Endothelial cell of umbilical vein (primary cell): ENCODE measurements at regions not wholly inside any gene's neighbourhood (a gene's known extent, or its start where the extent isn't known, plus 50 kb on each side); places are given as distances from the start of the nearest gene placed in this dataset.
"Not testable (repeated sequence)": the region's sequence is repeated elsewhere in the genome, so short reads cannot be mapped to it uniquely, and the experiment has no call there.

Experiments used
- BruUV-seq: library from RNA; stranded (reverse); fragments of 400-500 nt; replicated peaks from 2 replicates; lab custom pipeline; 2021; lab: Mats Ljungman, UMichigan
- CTCF ChIA-PET: fragments of 300-600, 350-600 bp; sonication (Branson Sonifier 250); formaldehyde crosslinking; loops from one replicate; lab custom pipeline; 2021; ENCODE audit warnings: antibody characterized with exemption, inconsistent platforms; lab: Charles Lee
- POLR2A ChIA-PET: fragments of 300-600, 350-600 bp; sonication (Branson Sonifier 250); formaldehyde crosslinking; loops from one replicate; lab custom pipeline; 2021; ENCODE audit warnings: antibody characterized with exemption, inconsistent platforms; lab: Charles Lee
- DNase-seq: peaks from one replicate; pipeline ENCODE4 v3.0.0-alpha.2; 2011; ENCODE audit warnings: low read depth, low spot score
- FAIRE-seq: peaks from 2 replicates; lab custom pipeline; 2011; peaks lifted over from hg19 to GRCh38; lab: Jason Lieb, UNC
- H2AFZ ChIP-seq: 2 replicates; pipeline ENCODE4 v1.6.0; 2012; ENCODE audit warnings: low read depth, low read length, control low read depth, inconsistent platforms
- H3K27ac ChIP-seq: 2 replicates; pipeline ENCODE4 v1.5.1; 2011; ENCODE audit warnings: low read depth, mild to moderate bottlenecking, control low read depth, low read length, moderate library complexity; ENCODE audit not compliant: insufficient read depth
- H3K27me3 ChIP-seq, 2 experiments: 2 replicates each; pipeline versions ENCODE4 v1.6.0 to v1.6.1; 2011; ENCODE audit warnings: low read length in 2 of 2, mixed read lengths in 1 of 2; ENCODE audit not compliant: control insufficient read depth in 2 of 2, insufficient read depth in 2 of 2
- H3K36me3 ChIP-seq, 2 experiments: 2 replicates in 1 of 2; 3 replicates in 1 of 2; pipeline ENCODE4 v1.5.1; 2011; ENCODE audit warnings: low read length in 2 of 2, mild to moderate bottlenecking in 1 of 2, moderate library complexity in 1 of 2; ENCODE audit not compliant: control insufficient read depth in 2 of 2, insufficient read depth in 2 of 2; ENCODE audit errors: extremely low read depth in 1 of 2
- H3K4me1 ChIP-seq: 3 replicates; pipeline ENCODE4 v1.5.1; 2011; ENCODE audit warnings: mild to moderate bottlenecking, low read length; ENCODE audit not compliant: control insufficient read depth, insufficient read depth; ENCODE audit errors: extremely low read depth
- H3K4me2 ChIP-seq: 2 replicates; pipeline ENCODE4 v1.6.1; 2011; ENCODE audit warnings: low read length, control low read depth, mixed read lengths; ENCODE audit not compliant: insufficient read depth
- H3K4me3 ChIP-seq, 3 experiments: fragments of 200-600 bp in 1 of 3; sonication (generic), shearing (Covaris generic) in 1 of 3; replicated peaks in 1 of 3; 2 replicates each; pipeline ENCODE4 v1.5.1; 2011 to 2016; ENCODE audit warnings: control low read depth in 3 of 3, low read length in 3 of 3, mild to moderate bottlenecking in 2 of 3, inconsistent platforms in 1 of 3, low read depth in 1 of 3, moderate library complexity in 1 of 3; ENCODE audit not compliant: insufficient read depth in 1 of 3
- H3K79me2 ChIP-seq: 2 replicates; pipeline ENCODE4 v1.6.0; 2012; ENCODE audit warnings: low read length, inconsistent platforms; ENCODE audit not compliant: control insufficient read depth, insufficient read depth
- H3K9ac ChIP-seq: replicated peaks from 2 replicates; pipeline ENCODE3; 2011; ENCODE audit warnings: low read length, control low read depth; ENCODE audit not compliant: insufficient read depth; ENCODE audit errors: extremely low read depth
- H3K9me1 ChIP-seq: replicated peaks from 3 replicates; pipeline ENCODE4 v1.6.0; 2011; ENCODE audit warnings: mild to moderate bottlenecking, low read length; ENCODE audit not compliant: control insufficient read depth, insufficient read depth; ENCODE audit errors: extremely low read depth
- H3K9me3 ChIP-seq: replicated peaks from 2 replicates; pipeline ENCODE4 v1.5.1; 2012; ENCODE audit warnings: low read length, inconsistent platforms; ENCODE audit not compliant: control insufficient read depth, insufficient read depth
- H4K20me1 ChIP-seq: replicated peaks from 2 replicates; pipeline ENCODE3; 2011; ENCODE audit warnings: mild to moderate bottlenecking, low read length; ENCODE audit not compliant: control insufficient read depth, insufficient read depth; ENCODE audit errors: extremely low read depth
- dilution Hi-C: fragments of 300-500 bp; cut with MboI; formaldehyde crosslinking; loops from one replicate; pipeline ENCODE4 v1.15.0; 2019; ENCODE audit warnings: low sequenced_read_pairs; ENCODE audit not compliant: extremely low pct_ligation_motif_present
- intact Hi-C: fragments of 100-400 bp; cut with micrococcal nuclease; formaldehyde crosslinking; loops from one replicate; pipeline ENCODE4 v1.10.0; 2022

DNA sequence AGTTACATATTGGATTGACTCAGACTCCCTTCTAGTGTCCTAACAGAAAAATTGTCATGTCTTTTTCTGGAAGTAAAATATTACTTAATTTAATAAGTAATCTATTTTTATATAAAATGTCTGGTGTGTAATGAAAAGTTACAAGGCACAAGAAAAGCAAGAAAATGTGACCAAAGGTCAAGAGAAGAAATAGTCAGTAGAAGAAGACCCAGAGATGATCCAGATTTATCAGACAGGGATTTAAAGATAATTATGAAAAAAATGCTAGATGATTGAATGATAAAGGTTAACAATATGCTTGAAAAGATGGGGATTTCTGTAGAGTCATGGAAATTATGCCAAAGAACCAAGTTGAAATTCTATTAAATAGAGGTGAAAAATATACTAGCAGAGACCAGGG lies 87.8 kb downstream of the SYT15B start:
- H3K27me3 ChIP-seq, H4K20me1 ChIP-seq, H3K4me3 ChIP-seq, BruUV-seq, intact Hi-C loops, H3K36me3 ChIP-seq, H3K9ac ChIP-seq, dilution Hi-C loops, H3K4me1 ChIP-seq, H2AFZ ChIP-seq, DNase-seq, CTCF ChIA-PET, H3K4me2 ChIP-seq, FAIRE-seq, H3K27ac ChIP-seq, H3K9me3 ChIP-seq, H3K79me2 ChIP-seq, POLR2A ChIA-PET, H3K9me1 ChIP-seq: not testable (repeated sequence)

GRCh38 chr10:47673128-47673527 lies 90.3 kb downstream of the SYT15B start:
- CTCF ChIA-PET, H3K9me1 ChIP-seq, H2AFZ ChIP-seq, H3K9me3 ChIP-seq, H3K4me1 ChIP-seq, H3K27me3 ChIP-seq, FAIRE-seq, H3K4me2 ChIP-seq, H3K9ac ChIP-seq, H3K79me2 ChIP-seq, BruUV-seq, dilution Hi-C loops, H4K20me1 ChIP-seq, H3K36me3 ChIP-seq, DNase-seq, H3K27ac ChIP-seq, intact Hi-C loops, H3K4me3 ChIP-seq, POLR2A ChIA-PET: not testable (repeated sequence)

GRCh38 chr10:47670857-47671256 lies 92.5 kb downstream of the SYT15B start:
- dilution Hi-C loops, H3K36me3 ChIP-seq, H3K9me3 ChIP-seq, DNase-seq, H3K4me2 ChIP-seq, H3K9me1 ChIP-seq, H3K4me1 ChIP-seq, POLR2A ChIA-PET, H3K79me2 ChIP-seq, H4K20me1 ChIP-seq, H3K27me3 ChIP-seq, intact Hi-C loops, H2AFZ ChIP-seq, H3K9ac ChIP-seq, H3K27ac ChIP-seq, BruUV-seq, CTCF ChIA-PET, H3K4me3 ChIP-seq, FAIRE-seq: not testable (repeated sequence)

DNA sequence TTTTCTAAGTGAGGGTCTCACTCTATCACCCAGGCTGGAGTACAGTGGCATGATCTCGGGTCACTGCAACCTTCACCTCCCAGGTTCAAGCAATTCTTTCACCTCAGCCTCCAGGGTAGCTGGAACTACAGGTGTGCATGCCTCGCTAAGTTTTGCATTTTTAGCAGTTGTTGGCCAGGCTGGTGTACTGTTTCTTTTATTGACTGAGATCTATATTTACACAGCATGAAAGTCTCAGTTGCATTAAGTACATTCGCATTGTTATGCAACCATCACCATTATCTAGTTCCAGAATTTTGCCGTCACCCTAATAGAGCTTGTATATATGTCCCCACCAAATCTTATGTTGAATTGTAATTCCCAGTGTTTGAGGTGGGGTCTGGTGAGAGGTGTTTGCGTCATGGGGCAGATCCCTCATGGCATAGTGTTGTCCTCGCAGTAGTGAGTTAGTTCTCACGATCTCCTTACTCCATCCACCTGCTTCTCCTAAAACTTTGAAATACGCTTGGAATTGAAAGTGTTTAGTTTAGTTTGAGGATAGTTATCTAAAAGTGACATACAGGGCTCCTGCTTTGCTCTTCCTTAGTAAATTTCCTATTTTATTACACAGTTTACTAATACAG lies 101.3 kb downstream of the SYT15B start:
- CTCF ChIA-PET, H3K79me2 ChIP-seq, H3K27ac ChIP-seq, H4K20me1 ChIP-seq, H2AFZ ChIP-seq, FAIRE-seq, H3K9ac ChIP-seq, intact Hi-C loops, H3K9me1 ChIP-seq, dilution Hi-C loops, H3K27me3 ChIP-seq, DNase-seq, POLR2A ChIA-PET, H3K9me3 ChIP-seq, H3K4me2 ChIP-seq, H3K36me3 ChIP-seq, H3K4me3 ChIP-seq, H3K4me1 ChIP-seq, BruUV-seq: not testable (repeated sequence)
